Activated naive CD4-positive, alpha-beta T cell treated with anti-CD3 and anti-CD28 coated beads, Interleukin-2, amount 50 U/mL, for 16 hours (primary cell): ENCODE measurements at regions not wholly inside any gene's neighbourhood (a gene's known extent, or its start where the extent isn't known, plus 50 kb on each side); places are given as distances from the start of the nearest gene placed in this dataset.
"Not testable (repeated sequence)": the region's sequence is repeated elsewhere in the genome, so short reads cannot be mapped to it uniquely, and the experiment has no call there.

ENCODE experiments used
- DNase-seq: peaks from one replicate; pipeline ENCODE4 v3.0.0-alpha.2; 2020

- no peak for DNase-seq
Measured at GRCh38 chr3:106328224-106328623, 459.4 kb upstream of the CBLB start.

- no peak for DNase-seq
Measured at GRCh38 chr3:106329521-106329920, 460.7 kb upstream of the CBLB start.

- no peak for DNase-seq
Measured at GRCh38 chr3:106331636-106332035, 462.8 kb upstream of the CBLB start.

- no peak for DNase-seq
Measured at GRCh38 chr3:106332129-106332528, 463.3 kb upstream of the CBLB start.

GRCh38 chr3:106332884-106333283 is 464.1 kb upstream of the CBLB start:
- peak; percentile 25 for DNase-seq

- DNase-seq, result peak; percentile 63
Measured at GRCh38 chr3:106333911-106334618, 465.3 kb upstream of the CBLB start.

GRCh38 chr3:106336619-106337018 is 467.8 kb upstream of the CBLB start:
- no peak for DNase-seq

GRCh38 chr3:106337116-106337515 is 468.3 kb upstream of the CBLB start:
- DNase-seq, result no peak

GRCh38 chr3:106338582-106339214 is 469.9 kb upstream of the CBLB start:
- no peak for DNase-seq

- no peak for DNase-seq
Measured at GRCh38 chr3:106339551-106339950, 470.7 kb upstream of the CBLB start.

- DNase-seq, result no peak
Measured at GRCh38 chr3:106341087-106341486, 472.3 kb upstream of the CBLB start.

GRCh38 chr3:106341586-106342162 is 472.9 kb upstream of the CBLB start:
- DNase-seq, result no peak

GRCh38 chr3:106342386-106342785 is 473.6 kb upstream of the CBLB start:
- DNase-seq, result no peak

GRCh38 chr3:106343811-106344210 is 475.0 kb upstream of the CBLB start:
- no peak for DNase-seq

- no peak for DNase-seq
Measured at GRCh38 chr3:106345353-106346027, 476.7 kb upstream of the CBLB start.

GRCh38 chr3:106347350-106347749 is 478.5 kb upstream of the CBLB start:
- DNase-seq, result no peak

- no peak for DNase-seq
Measured at GRCh38 chr3:106348139-106348690, 479.4 kb upstream of the CBLB start.

- DNase-seq, result no peak
Measured at GRCh38 chr3:106349191-106349881, 480.5 kb upstream of the CBLB start.

- DNase-seq, result no peak
Measured at GRCh38 chr3:106355873-106356272, 487.1 kb upstream of the CBLB start.

GRCh38 chr3:106359692-106360091 is 490.9 kb upstream of the CBLB start:
- no peak for DNase-seq

- not testable (repeated sequence) for DNase-seq
Measured at GRCh38 chr3:106360901-106361300, 492.1 kb upstream of the CBLB start.

GRCh38 chr3:106364477-106364876 is 495.7 kb upstream of the CBLB start:
- no peak for DNase-seq
